ENCODE measurements at regions not wholly inside any gene's neighbourhood (a gene's known extent, or its start where the extent isn't known, plus 50 kb on each side); places are given as distances from the start of the nearest gene placed in this dataset.
"Not testable (repeated sequence)": the region's sequence is repeated elsewhere in the genome, so short reads cannot be mapped to it uniquely, and the experiment has no call there.

GRCh38 chr16:13344001-13344400, 442.6 kb downstream of the SHISA9 start:
- H3K4me1 Mint-ChIP-seq: no peaks in the 10 kb centered on the region
- ATAC-seq (no peak), DNase-seq (no peak)
- POLR2A ChIA-PET: no interaction called here
- peaks cover 0 to 4% (median 0%) of the 10 kb centered on the region in 9 donors for H3K9me3 Mint-ChIP-seq
- H3K4me3 Mint-ChIP-seq: no peak overlapping the region
- no peak overlapping the region for H3K27ac Mint-ChIP-seq
- no peaks in the 10 kb centered on the region for H3K36me3 Mint-ChIP-seq
- H3K27me3 Mint-ChIP-seq: peaks cover 0 to 3% (median 0%) of the 10 kb centered on the region in 5 donors

- H3K27me3 Mint-ChIP-seq: no peaks in the 10 kb centered on the region
- POLR2A ChIA-PET: no interaction called here
- ATAC-seq (no peak), DNase-seq (no peak)
- H3K27ac Mint-ChIP-seq: no peak overlapping the region
- H3K36me3 Mint-ChIP-seq: no peaks in the 10 kb centered on the region
- H3K4me3 Mint-ChIP-seq: no peak overlapping the region
- peaks cover 0 to 2% (median 0%) of the 10 kb centered on the region in 9 donors for H3K9me3 Mint-ChIP-seq
- H3K4me1 Mint-ChIP-seq: no peaks in the 10 kb centered on the region
Observed at GRCh38 chr16:13348416-13348815, 447.0 kb downstream of the SHISA9 start.

- Mint-ChIP-seq H3K4me3 (no peak overlapping the region), H3K36me3 (no peaks in the 10 kb centered on the region), H3K27ac (no peak overlapping the region), H3K9me3 (peaks cover 0 to 2% (median 0%) of the 10 kb centered on the region in 9 donors), H3K27me3 (peaks cover 0 to 7% (median 0%) of the 10 kb centered on the region in 5 donors), H3K4me1 (no peaks in the 10 kb centered on the region)
- DNase-seq: no peak
- ATAC-seq: no peak
- POLR2A ChIA-PET: no interaction called here
Observed at GRCh38 chr16:13350000-13350399, 448.6 kb downstream of the SHISA9 start.

GRCh38 chr16:13351181-13351580, 449.8 kb downstream of the SHISA9 start:
- no peak overlapping the region for H3K4me3 Mint-ChIP-seq
- DNase-seq (no peak), ATAC-seq (no peak)
- no peak overlapping the region for H3K27ac Mint-ChIP-seq
- peaks cover 0 to 2% (median 0%) of the 10 kb centered on the region in 9 donors for H3K9me3 Mint-ChIP-seq
- no peaks in the 10 kb centered on the region for H3K36me3 Mint-ChIP-seq
- no peaks in the 10 kb centered on the region for H3K4me1 Mint-ChIP-seq
- H3K27me3 Mint-ChIP-seq: peaks cover 0 to 7% (median 0%) of the 10 kb centered on the region in 5 donors
- POLR2A ChIA-PET: interaction anchor here (0.6 kb wide), 1 partner anchor 18 kb away, joined by 3 read pairs; no protein-coding TSS in a partner anchor

GRCh38 chr16:13351601-13352217, 450.3 kb downstream of the SHISA9 start:
- POLR2A ChIA-PET: interaction anchor here (0.6 kb wide), 1 partner anchor 17 kb away, joined by 3 read pairs; no protein-coding TSS in a partner anchor

GRCh38 chr16:13352796-13353195, 451.4 kb downstream of the SHISA9 start:
- H3K4me3 Mint-ChIP-seq, POLR2A ChIA-PET, H3K36me3 Mint-ChIP-seq, DNase-seq, H3K4me1 Mint-ChIP-seq, ATAC-seq, H3K27ac Mint-ChIP-seq: not testable (repeated sequence)
- Mint-ChIP-seq H3K27me3 (peaks cover 0 to 16% (median 0%) of the 10 kb centered on the region in 5 donors), H3K9me3 (peaks cover 0 to 13% (median 0%) of the 10 kb centered on the region in 9 donors)

More at GRCh38 chr16:13351601-13352217, 450.3 kb downstream of the SHISA9 start:
- H3K36me3 Mint-ChIP-seq: no peaks in the 10 kb centered on the region
- ATAC-seq (no peak), DNase-seq (no peak)
- no peak overlapping the region for H3K4me3 Mint-ChIP-seq
- peaks cover 0 to 8% (median 0%) of the 10 kb centered on the region in 5 donors for H3K27me3 Mint-ChIP-seq
- H3K4me1 Mint-ChIP-seq: no peaks in the 10 kb centered on the region
- H3K9me3 Mint-ChIP-seq: peaks cover 0 to 5% (median 0%) of the 10 kb centered on the region in 9 donors
- no peak overlapping the region for H3K27ac Mint-ChIP-seq

GRCh38 chr16:13357842-13358241, 456.4 kb downstream of the SHISA9 start:
- DNase-seq, H3K4me1 Mint-ChIP-seq, H3K27ac Mint-ChIP-seq, POLR2A ChIA-PET, H3K4me3 Mint-ChIP-seq, ATAC-seq: not testable (repeated sequence)
- H3K36me3 Mint-ChIP-seq: peaks cover 0 to 16% (median 2%) of the 10 kb centered on the region in 3 donors
- H3K9me3 Mint-ChIP-seq: peaks cover 5 to 36% (median 21%) of the 10 kb centered on the region in 9 donors
- peaks cover 0 to 33% (median under 1%) of the 10 kb centered on the region in 5 donors for H3K27me3 Mint-ChIP-seq

- POLR2A ChIA-PET: no interaction called here
- DNase-seq: no peak
- Mint-ChIP-seq H3K27ac (no peak overlapping the region), H3K9me3 (peaks cover 5 to 36% (median 23%) of the 10 kb centered on the region in 9 donors), H3K4me3 (no peak overlapping the region), H3K4me1 (no peaks in the 10 kb centered on the region), H3K36me3 (peaks cover 0 to 16% (median 2%) of the 10 kb centered on the region in 3 donors), H3K27me3 (peaks cover 0 to 29% (median 6%) of the 10 kb centered on the region in 5 donors)
- ATAC-seq: no peak
Observed at GRCh38 chr16:13359835-13360234, 458.4 kb downstream of the SHISA9 start.

GRCh38 chr16:13372421-13372820, 471.0 kb downstream of the SHISA9 start:
- no peak overlapping the region for H3K27ac Mint-ChIP-seq

GRCh38 chr16:13376174-13376573, 474.8 kb downstream of the SHISA9 start:
- H3K27me3 Mint-ChIP-seq: peaks cover 0 to 14% (median 4%) of the 10 kb centered on the region in 5 donors
- no peaks in the 10 kb centered on the region for H3K4me1 Mint-ChIP-seq
- peaks cover 10 to 56% (median 18%) of the 10 kb centered on the region in 9 donors for H3K9me3 Mint-ChIP-seq
- POLR2A ChIA-PET: no interaction called here
- H3K36me3 Mint-ChIP-seq: peaks cover 0 to 15% (median 0%) of the 10 kb centered on the region in 3 donors
- H3K4me3 Mint-ChIP-seq: no peak overlapping the region
- no peak overlapping the region for H3K27ac Mint-ChIP-seq
- ATAC-seq (no peak), DNase-seq (no peak)

More at GRCh38 chr16:13372421-13372820, 471.0 kb downstream of the SHISA9 start:
- H3K27me3 Mint-ChIP-seq: peaks cover 0 to 4% (median 0%) of the 10 kb centered on the region in 5 donors
- no peak overlapping the region for H3K4me3 Mint-ChIP-seq
- no peaks in the 10 kb centered on the region for H3K4me1 Mint-ChIP-seq
- peaks cover 0 to 48% (median 15%) of the 10 kb centered on the region in 9 donors for H3K9me3 Mint-ChIP-seq
- POLR2A ChIA-PET: no interaction called here
- no peak for ATAC-seq
- H3K36me3 Mint-ChIP-seq: peaks cover 0 to 8% (median 0%) of the 10 kb centered on the region in 3 donors
- DNase-seq: no peak

- POLR2A ChIA-PET: no interaction called here
- no peaks in the 10 kb centered on the region for H3K4me1 Mint-ChIP-seq
- peaks cover 0 to 17% (median 0%) of the 10 kb centered on the region in 3 donors for H3K36me3 Mint-ChIP-seq
- no peak overlapping the region for H3K4me3 Mint-ChIP-seq
- no peak overlapping the region for H3K27ac Mint-ChIP-seq
- ATAC-seq (no peak), DNase-seq (no peak)
- H3K27me3 Mint-ChIP-seq: peaks cover 0 to 15% (median 4%) of the 10 kb centered on the region in 5 donors
- peaks cover 9 to 59% (median 20%) of the 10 kb centered on the region in 9 donors for H3K9me3 Mint-ChIP-seq
Observed at GRCh38 chr16:13377143-13377542, 475.7 kb downstream of the SHISA9 start.

GRCh38 chr16:13378151-13378550, 476.8 kb downstream of the SHISA9 start:
- no peaks in the 10 kb centered on the region for H3K4me1 Mint-ChIP-seq
- DNase-seq (no peak), ATAC-seq (no peak)
- no peak overlapping the region for H3K27ac Mint-ChIP-seq
- H3K9me3 Mint-ChIP-seq: peaks cover 9 to 58% (median 24%) of the 10 kb centered on the region in 9 donors
- H3K36me3 Mint-ChIP-seq: peaks cover 0 to 21% (median 0%) of the 10 kb centered on the region in 3 donors
- H3K4me3 Mint-ChIP-seq: no peak overlapping the region
- H3K27me3 Mint-ChIP-seq: peaks cover 0 to 15% (median 4%) of the 10 kb centered on the region in 5 donors
- POLR2A ChIA-PET: no interaction called here

- peaks cover 0 to 15% (median 4%) of the 10 kb centered on the region in 5 donors for H3K27me3 Mint-ChIP-seq
- H3K4me1 Mint-ChIP-seq: no peaks in the 10 kb centered on the region
- peaks cover 0 to 23% (median 0%) of the 10 kb centered on the region in 3 donors for H3K36me3 Mint-ChIP-seq
- DNase-seq (no peak), ATAC-seq (no peak)
- no peak overlapping the region for H3K27ac Mint-ChIP-seq
- POLR2A ChIA-PET: no interaction called here
- no peak overlapping the region for H3K4me3 Mint-ChIP-seq
- H3K9me3 Mint-ChIP-seq: peaks cover 12 to 60% (median 28%) of the 10 kb centered on the region in 9 donors
Observed at GRCh38 chr16:13379266-13379665, 477.9 kb downstream of the SHISA9 start.
